GM23338 (cell line): ENCODE measurements at regions not wholly inside any gene's neighbourhood (a gene's known extent, or its start where the extent isn't known, plus 50 kb on each side); places are given as distances from the start of the nearest gene placed in this dataset.

Experiments used
- ATAC-seq: fragments of 200-7000 bp; cut with Tn5 transposase; 3 replicates; pipeline ENCODE4 v1.9.1; 2020
- DNase-seq: peaks from one replicate; pipeline ENCODE4 v3.0.0-alpha.2; 2015; ENCODE audit warnings: low spot score
- H2AFZ ChIP-seq: fragments of 200-600 bp; sonication (generic); 2 replicates; pipeline ENCODE4 v1.8.0; 2016; ENCODE audit warnings: antibody characterized with exemption, mild to moderate bottlenecking, moderate library complexity
- H3F3A ChIP-seq: fragments of 200-600 bp; sonication (generic); replicated peaks from 2 replicates; pipeline ENCODE4 v1.8.0; 2017; ENCODE audit warnings: antibody characterized with exemption, mixed run types, low read depth
- H3K27ac ChIP-seq: fragments of 200-600 bp; sonication (generic); 2 replicates; pipeline ENCODE4 v1.6.1; 2016; ENCODE audit warnings: low read depth
- H3K27me3 ChIP-seq: fragments of 200-600 bp; sonication (generic); 2 replicates; pipeline ENCODE4 v1.8.0; 2016; ENCODE audit warnings: mild to moderate bottlenecking, mixed run types, moderate library complexity; ENCODE audit not compliant: insufficient read depth
- H3K36me3 ChIP-seq: fragments of 200-600 bp; sonication (generic); 2 replicates; pipeline ENCODE4 v1.8.0; 2016; ENCODE audit warnings: mild to moderate bottlenecking; ENCODE audit not compliant: insufficient read depth
- H3K4me1 ChIP-seq: fragments of 200-600 bp; sonication (generic); 2 replicates; pipeline ENCODE4 v1.8.0; 2016; ENCODE audit warnings: mild to moderate bottlenecking, moderate library complexity; ENCODE audit not compliant: insufficient read depth
- H3K4me2 ChIP-seq: fragments of 200-600 bp; sonication (generic); 2 replicates; pipeline ENCODE4 v1.7.1; 2017; ENCODE audit warnings: mixed run types
- H3K4me3 ChIP-seq: fragments of 200-600 bp; sonication (generic); 2 replicates; pipeline ENCODE4 v1.6.1; 2016; ENCODE audit warnings: mixed run types
- H3K79me2 ChIP-seq: fragments of 200-600 bp; sonication (generic); replicated peaks from 2 replicates; pipeline ENCODE4 v1.8.0; 2017; ENCODE audit warnings: mild to moderate bottlenecking; ENCODE audit not compliant: insufficient read depth
- H3K9me2 ChIP-seq: fragments of 200-600 bp; sonication (generic); 2 replicates; pipeline ENCODE4 v1.8.0; 2017; ENCODE audit not compliant: insufficient read depth
- H4K20me1 ChIP-seq: fragments of 200-600 bp; sonication (generic); replicated peaks from 2 replicates; pipeline ENCODE4 v1.8.0; 2017; ENCODE audit warnings: mild to moderate bottlenecking; ENCODE audit not compliant: insufficient read depth
- H3K27ac Mint-ChIP-seq: 2 replicates; pipeline ENCODE4 v1.8.0; 2020; ENCODE audit warnings: inconsistent platforms, mild to moderate bottlenecking, moderate library complexity, mixed read lengths
- H3K27me3 Mint-ChIP-seq: 3 replicates; pipeline ENCODE4 v1.8.0; 2022; ENCODE audit warnings: low read depth, mild to moderate bottlenecking, moderate library complexity, mixed read lengths, inconsistent platforms; ENCODE audit not compliant: insufficient read depth, poor library complexity
- H3K36me3 Mint-ChIP-seq: 3 replicates; pipeline ENCODE4 v1.8.0; 2021; ENCODE audit warnings: low read depth, mild to moderate bottlenecking, inconsistent platforms, moderate library complexity, mixed read lengths
- H3K4me1 Mint-ChIP-seq: 3 replicates; pipeline ENCODE4 v1.8.0; 2020; ENCODE audit warnings: mild to moderate bottlenecking, inconsistent platforms, mixed read lengths
- H3K4me3 Mint-ChIP-seq: 3 replicates; pipeline ENCODE4 v1.8.0; 2021; ENCODE audit warnings: moderate library complexity, mild to moderate bottlenecking, inconsistent platforms, mixed read lengths
- H3K9me3 Mint-ChIP-seq: 3 replicates; pipeline ENCODE4 v1.8.0; 2020; ENCODE audit warnings: moderate library complexity, mild to moderate bottlenecking, inconsistent platforms, mixed read lengths
- CREB1 ChIP-seq: fragments of 250-450 bp; sonication (Bioruptor Pico); IDR thresholded peaks from 2 replicates; pipeline ENCODE4 v1.5.0; 2020; ENCODE audit warnings: low read depth, mild to moderate bottlenecking, moderate library complexity
- EZH2phosphoT487 ChIP-seq: fragments of 200-600 bp; sonication (generic); IDR thresholded peaks from one replicate; pipeline ENCODE4 v1.8.1; 2018; ENCODE audit warnings: antibody characterized with exemption; ENCODE audit not compliant: unreplicated experiment
- JUNB ChIP-seq: IDR thresholded peaks from one replicate; pipeline ENCODE4 v1.6.1; 2016; ENCODE audit warnings: antibody characterized with exemption; ENCODE audit not compliant: unreplicated experiment
- NANOG ChIP-seq: IDR thresholded peaks from 2 replicates; pipeline ENCODE4 v1.6.1; 2016; ENCODE audit warnings: antibody characterized with exemption, borderline replicate concordance
- POLR2AphosphoS5 ChIP-seq: IDR thresholded peaks from 2 replicates; pipeline ENCODE4 v1.6.1; 2016; ENCODE audit warnings: antibody characterized with exemption, low read depth
- REST ChIP-seq: IDR thresholded peaks from one replicate; pipeline ENCODE4 v1.6.1; 2018; ENCODE audit warnings: antibody characterized with exemption; ENCODE audit not compliant: unreplicated experiment
- STAT1 ChIP-seq: IDR thresholded peaks from one replicate; pipeline ENCODE4 v1.6.1; 2016; ENCODE audit warnings: antibody characterized with exemption; ENCODE audit not compliant: unreplicated experiment
- ZNF331 ChIP-seq: fragments of 250-450 bp; sonication (Bioruptor Pico); IDR thresholded peaks from 2 replicates; pipeline ENCODE4 v1.5.0; 2020; ENCODE audit warnings: low read depth, mild to moderate bottlenecking, moderate library complexity
- ZNF462 ChIP-seq: fragments of 250-450 bp; sonication (Bioruptor Pico); IDR thresholded peaks from 2 replicates; pipeline ENCODE4 v1.5.0; 2020; ENCODE audit warnings: mild to moderate bottlenecking, moderate library complexity

- no peaks in the 10 kb centered on the region for H3F3A ChIP-seq
- H3K36me3 ChIP-seq: no peaks in the 10 kb centered on the region
- H3K4me2 ChIP-seq: no peak overlapping the region
- ATAC-seq (no peak), DNase-seq (no peak)
- no peak overlapping the region for H3K4me3 ChIP-seq
- Mint-ChIP-seq H3K9me3 (no peaks in the 10 kb centered on the region), H3K27me3 (peaks cover 3% of the 10 kb centered on the region), H3K27ac (no peak overlapping the region), H3K4me1 (peaks cover 33% of the 10 kb centered on the region), H3K4me3 (no peak overlapping the region), H3K36me3 (no peaks in the 10 kb centered on the region)
- no peaks in the 10 kb centered on the region for H4K20me1 ChIP-seq
- peaks cover 21% of the 10 kb centered on the region for H3K4me1 ChIP-seq
- H3K79me2 ChIP-seq: no peaks in the 10 kb centered on the region
- no peak overlapping the region for H2AFZ ChIP-seq
- no peaks in the 10 kb centered on the region for H3K27me3 ChIP-seq
- peaks cover 6% of the 10 kb centered on the region; the same call in 1 of the 2 replicates for H3K9me2 ChIP-seq
- TF ChIP-seq ZNF331 (CRISPR knock-in tag) (no peak), POLR2AphosphoS5 (no peak), ZNF462 (CRISPR knock-in tag) (no peak), STAT1 (no peak), REST (no peak), NANOG (no peak), JUNB (no peak), CREB1 (no peak), EZH2phosphoT487 (no peak)
- H3K27ac ChIP-seq: no peak overlapping the region
Observed at GRCh38 chr16:65287307-65287706, 165.4 kb upstream of the CDH11 start.
